ENCODE measurements at regions not wholly inside any gene's neighbourhood (a gene's known extent, or its start where the extent isn't known, plus 50 kb on each side); places are given as distances from the start of the nearest gene placed in this dataset.

DNA sequence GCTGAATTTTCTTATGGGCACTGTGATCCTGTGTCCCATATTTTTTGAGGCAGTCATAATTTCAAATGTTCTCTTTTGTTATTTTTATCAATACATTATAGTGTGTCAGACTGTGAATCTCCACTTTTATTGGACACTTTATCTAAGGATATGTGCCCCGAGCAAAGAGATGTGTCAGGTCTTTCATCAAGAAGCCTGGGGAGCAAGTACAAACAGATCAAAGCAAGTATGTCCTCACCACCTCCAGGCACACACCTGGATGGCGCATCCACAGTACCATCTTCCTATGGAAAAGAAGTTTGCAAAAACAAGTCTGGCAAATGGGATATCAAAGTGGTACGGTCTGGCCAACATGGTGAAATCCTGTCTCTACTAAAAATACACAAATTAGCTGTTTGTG is 81.0 kb upstream of the ZNF236 start (continued):
- TF ChIP-seq KDM4A (IDR thresholded peaks at IDR 0.05; ENCODE audit: low read depth, low read length, severe bottlenecking), result no peak
- TF ChIP-seq EP300 (IDR thresholded peaks at IDR 0.05; ENCODE audit: borderline replicate concordance in 1 of 2, low read depth in 2 of 2, low read length in 2 of 2), result no peak

All from H1 (cell line).